GM21786 (cell line): ENCODE measurements at regions not wholly inside any gene's neighbourhood (a gene's known extent, or its start where the extent isn't known, plus 50 kb on each side); places are given as distances from the start of the nearest gene placed in this dataset.
"Not testable (repeated sequence)": the region's sequence is repeated elsewhere in the genome, so short reads cannot be mapped to it uniquely, and the experiment has no call there.

ENCODE experiments used
- ATAC-seq: cut with Tn5 transposase; IDR thresholded peaks from one replicate; pipeline ENCODE4 v1.9.1; 2021; ENCODE audit not compliant: unreplicated experiment

DNA sequence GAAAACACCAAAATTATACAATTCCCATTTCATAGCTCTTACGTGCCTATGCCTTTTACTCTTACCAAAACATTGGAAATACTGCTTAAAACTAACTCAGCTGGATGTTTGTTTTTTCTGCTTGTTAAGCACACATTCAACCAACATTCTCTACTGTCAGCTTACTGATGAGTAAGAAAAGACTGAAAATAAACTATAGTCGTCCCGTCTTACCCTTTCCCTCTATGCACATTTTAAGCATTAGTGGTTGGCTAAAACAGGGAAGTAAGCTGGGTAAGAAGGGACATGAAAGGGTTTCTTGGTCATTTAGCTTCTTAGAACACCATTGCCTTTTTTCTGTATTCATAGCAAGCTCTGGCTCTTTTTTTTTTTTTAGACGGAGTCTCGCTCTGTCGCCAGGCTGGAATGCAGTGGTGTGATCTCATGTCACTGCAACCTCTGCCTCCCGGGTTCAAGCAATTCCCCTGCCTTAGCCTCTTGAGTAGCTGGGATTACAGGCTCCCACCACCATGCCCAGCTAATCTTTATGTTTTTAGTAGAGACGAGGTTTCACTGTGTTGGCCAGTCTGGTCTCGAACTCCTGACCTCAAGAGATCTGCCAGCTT, 232.1 kb upstream of the PCSK5 start:
- ATAC-seq: no peak

- no peak for ATAC-seq
Observed at GRCh38 chr9:75664597-75664996, 225.9 kb upstream of the PCSK5 start.

- no peak for ATAC-seq
Observed at GRCh38 chr9:75666856-75667554, 223.5 kb upstream of the PCSK5 start.

GRCh38 chr9:75669721-75670120, 220.8 kb upstream of the PCSK5 start:
- ATAC-seq: no peak

DNA sequence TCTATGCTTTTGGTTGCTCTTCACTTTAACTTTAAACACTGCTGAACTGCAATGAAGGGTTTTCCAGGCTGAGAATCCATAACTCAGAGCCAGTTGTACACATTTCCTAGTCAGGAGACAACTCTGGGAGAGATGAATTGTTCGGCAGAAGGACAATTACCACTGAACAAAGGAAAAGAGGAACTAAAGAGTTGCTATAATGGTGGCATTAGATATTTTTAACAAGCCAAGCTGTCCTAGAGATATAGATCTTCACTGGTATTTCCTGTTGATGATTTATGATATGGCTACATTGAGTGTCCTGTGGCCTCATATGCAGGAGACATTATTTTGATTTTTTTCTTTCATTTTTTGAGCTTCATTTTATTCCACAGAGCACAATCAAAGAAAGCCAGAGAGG, 219.1 kb upstream of the PCSK5 start:
- ATAC-seq: no peak

- no peak for ATAC-seq
Observed at GRCh38 chr9:75672478-75672877, 218.0 kb upstream of the PCSK5 start.

GRCh38 chr9:75683591-75683990, 206.9 kb upstream of the PCSK5 start:
- ATAC-seq: no peak

DNA sequence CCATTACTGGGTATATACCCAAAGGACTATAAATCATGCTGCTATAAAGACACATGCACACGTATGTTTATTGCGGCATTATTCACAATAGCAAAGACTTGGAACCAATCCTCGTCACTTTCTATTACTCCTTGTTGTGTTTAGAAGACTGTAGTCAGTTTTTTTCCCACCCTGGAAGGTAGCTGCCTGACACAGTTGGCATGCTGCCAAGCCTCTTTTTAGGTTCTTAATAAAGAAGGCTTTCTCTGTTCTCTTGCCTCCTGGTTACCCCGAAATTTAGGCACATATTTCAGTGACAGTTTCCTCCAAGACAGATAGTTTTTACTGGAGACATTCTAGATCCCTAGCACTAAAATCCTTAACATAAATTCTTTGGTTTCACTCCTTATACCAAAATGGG, 205.4 kb upstream of the PCSK5 start:
- no peak for ATAC-seq

DNA sequence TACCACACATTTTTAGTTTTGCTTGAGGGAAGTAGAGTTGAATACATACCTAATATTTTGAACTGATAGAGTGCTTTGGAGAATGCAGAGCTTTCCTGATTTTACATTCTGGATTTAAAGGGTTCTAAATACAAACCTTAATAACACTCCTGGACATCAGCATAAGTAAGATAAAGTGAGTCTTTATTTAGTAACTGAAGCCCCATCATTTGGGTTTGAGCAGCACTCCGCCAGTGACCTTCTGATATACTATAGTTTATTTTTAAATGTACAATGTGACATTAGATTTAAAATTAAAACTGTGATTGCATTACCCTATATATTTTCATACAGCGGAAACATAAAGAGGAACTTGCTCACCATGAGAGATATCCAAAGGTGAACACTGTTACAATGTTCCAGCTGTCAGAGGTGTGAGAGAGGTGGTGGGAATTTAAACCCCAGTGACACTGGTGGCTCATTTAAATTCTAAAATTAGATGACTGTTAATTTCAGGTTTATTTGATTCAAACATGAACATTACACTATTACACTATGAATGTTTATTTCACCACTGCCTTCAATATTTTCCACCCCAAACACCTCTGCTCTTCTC, 203.0 kb upstream of the PCSK5 start:
- no peak for ATAC-seq

GRCh38 chr9:75690551-75690950, 199.9 kb upstream of the PCSK5 start:
- not testable (repeated sequence) for ATAC-seq

DNA sequence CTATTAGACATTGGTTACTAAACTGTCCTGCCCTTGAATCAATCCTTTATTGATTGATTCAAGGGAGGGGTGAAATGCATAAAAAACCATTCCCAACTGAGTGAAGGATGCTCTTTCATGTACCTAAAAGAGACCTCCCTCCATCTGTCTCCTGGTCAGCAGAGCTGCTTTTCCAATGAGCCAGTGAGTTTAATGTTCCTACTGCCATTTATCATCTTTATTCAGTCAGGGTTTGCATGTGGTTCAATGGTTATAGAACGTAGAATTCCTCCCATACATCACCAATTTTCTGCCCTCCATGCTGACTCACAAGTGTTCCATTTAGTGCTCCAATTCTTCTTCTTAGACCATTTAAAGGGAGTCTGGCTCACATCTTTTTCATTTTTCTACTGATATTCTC, 199.1 kb upstream of the PCSK5 start:
- no peak for ATAC-seq

DNA sequence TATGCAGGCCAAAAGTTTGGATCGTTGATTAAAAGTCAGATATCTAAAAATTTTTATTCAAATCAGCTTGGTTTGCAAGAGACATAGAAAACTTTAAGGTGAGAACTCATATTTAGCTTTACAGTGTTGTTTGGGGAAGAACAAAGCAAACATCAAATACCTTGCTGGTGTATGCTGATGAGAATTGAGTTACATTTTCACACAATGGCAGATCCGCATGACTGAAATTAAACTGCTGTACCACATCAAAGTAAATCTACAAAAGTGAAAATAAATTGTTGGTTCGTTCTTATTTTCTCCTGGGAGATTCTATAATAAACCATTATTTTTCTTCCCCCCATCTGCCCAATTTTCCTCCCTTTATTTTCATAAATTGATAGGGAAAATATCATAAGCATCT, 198.2 kb upstream of the PCSK5 start:
- no peak for ATAC-seq

GRCh38 chr9:75695921-75696320, 194.6 kb upstream of the PCSK5 start:
- ATAC-seq: no peak

DNA sequence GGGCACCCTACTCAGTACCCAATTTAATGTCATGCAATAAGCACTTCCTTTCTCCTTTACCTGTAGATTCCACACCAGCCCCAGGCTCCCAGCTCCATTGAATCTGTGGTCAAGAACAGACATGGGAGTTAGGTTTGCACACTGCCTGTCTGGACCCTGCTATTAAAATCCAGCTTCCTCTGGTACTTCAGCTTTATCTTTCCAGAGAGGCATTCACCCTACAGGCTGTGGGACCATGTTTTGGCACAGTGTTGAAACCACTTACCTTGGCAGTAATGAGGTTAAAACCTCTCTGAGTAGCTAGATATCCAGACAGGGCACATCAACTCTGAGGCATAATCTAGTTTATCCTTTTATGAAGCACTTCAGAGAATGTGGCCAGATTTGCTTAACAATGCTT, 191.5 kb upstream of the PCSK5 start:
- no peak for ATAC-seq

DNA sequence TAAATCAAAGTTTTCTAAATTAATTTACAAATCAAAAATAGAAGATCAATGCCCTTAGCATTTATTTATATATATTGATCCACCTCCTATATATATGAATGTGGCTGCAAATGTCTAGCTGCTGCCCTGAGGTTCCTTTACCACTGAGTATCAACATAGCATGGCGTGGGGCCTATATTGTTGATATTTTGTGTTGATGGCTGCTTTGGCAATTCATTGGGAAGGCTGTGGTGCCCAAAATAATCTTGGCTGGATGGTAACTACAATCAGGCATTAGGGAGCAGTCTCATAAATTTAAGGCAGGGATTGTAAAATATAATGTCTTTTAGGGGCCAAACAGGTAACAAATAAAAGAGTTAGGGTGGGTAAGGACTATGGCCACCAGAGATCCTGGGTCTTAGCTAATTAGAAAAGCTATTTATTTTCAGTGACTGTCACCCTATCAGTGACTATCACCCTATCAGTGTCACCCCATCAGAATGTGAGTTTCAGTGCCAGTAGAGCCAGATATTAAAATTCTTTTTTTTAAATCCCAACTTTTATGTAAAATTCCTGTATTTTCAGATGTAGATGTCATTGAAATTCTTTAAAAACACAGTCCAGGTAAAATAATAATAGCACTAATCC, 190.7 kb upstream of the PCSK5 start:
- ATAC-seq: no peak

- no peak for ATAC-seq
Observed at GRCh38 chr9:75700252-75700640, 190.2 kb upstream of the PCSK5 start.

DNA sequence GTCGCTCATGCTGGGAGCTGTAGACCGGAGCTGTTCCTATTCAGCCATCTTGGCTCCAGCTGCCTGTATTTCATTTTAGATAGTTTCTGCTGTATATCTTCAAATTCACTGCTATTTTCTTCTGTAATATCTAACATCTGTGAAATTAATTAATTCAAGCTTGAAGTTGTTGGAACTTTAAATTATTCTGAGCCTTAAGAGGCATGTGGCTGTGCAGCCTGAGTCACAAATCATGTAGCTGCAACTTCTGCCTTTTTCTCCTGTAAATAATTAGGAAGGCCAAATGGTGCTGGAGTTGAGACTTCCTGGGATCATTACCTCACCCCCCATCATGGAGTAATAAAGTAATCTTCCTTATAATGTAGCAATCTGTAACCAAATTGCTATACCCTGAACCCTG, 183.3 kb upstream of the PCSK5 start:
- ATAC-seq: no peak

GRCh38 chr9:75709698-75710097, 180.8 kb upstream of the PCSK5 start:
- no peak for ATAC-seq

GRCh38 chr9:75712700-75713099, 177.8 kb upstream of the PCSK5 start:
- no peak for ATAC-seq

DNA sequence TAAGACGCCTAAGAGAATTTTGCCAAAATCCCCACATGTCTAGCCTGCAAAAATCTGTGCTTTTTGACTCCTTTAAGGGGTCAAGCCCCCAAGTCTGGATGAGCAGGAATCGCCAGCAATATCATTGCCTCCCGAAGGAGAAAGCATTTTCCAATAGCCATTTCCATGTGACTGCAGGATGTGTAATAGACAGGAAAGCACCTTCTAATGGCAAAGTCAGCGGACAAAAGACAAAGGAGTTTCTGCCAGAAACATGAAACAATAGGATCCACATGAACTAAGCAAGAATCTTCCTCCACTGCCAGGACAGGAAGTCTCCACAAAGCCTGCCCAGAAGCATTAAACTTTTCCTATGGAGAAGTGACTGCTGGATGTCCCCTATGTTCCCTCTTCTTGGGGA, 177.1 kb upstream of the PCSK5 start:
- ATAC-seq: no peak

DNA sequence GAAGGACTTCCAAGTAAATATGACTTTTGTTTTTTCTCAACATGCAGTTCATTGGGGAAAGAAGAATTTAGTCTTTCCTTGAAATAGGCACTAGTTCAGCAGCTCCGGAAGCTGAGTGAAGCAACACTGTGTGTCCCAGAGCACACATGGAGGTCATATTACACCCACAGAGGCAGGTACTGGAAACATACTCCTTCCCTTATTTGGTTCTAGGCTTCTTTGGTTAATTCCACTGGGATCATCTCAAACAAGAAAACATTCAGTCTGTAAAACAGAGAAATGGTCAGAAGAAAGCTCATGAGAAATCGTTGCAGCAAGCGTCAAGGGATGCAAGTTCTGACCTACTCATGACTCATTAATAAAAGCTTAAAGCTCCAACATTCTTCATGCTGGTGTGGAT, 175.1 kb upstream of the PCSK5 start:
- ATAC-seq: no peak

- ATAC-seq: no peak
Observed at GRCh38 chr9:75718677-75719076, 171.8 kb upstream of the PCSK5 start.
